ENCODE measurements at regions not wholly inside any gene's neighbourhood (a gene's known extent, or its start where the extent isn't known, plus 50 kb on each side); places are given as distances from the start of the nearest gene placed in this dataset.

GRCh38 chr1:112070677-112071076, 81.2 kb upstream of the KCND3 start:
- H3K9me2 ChIP-seq (ENCODE audit: insufficient read depth, low read length), result no peaks in the 10 kb centered on the region
- no peaks in the 10 kb centered on the region for H3K27me3 ChIP-seq (ENCODE audit: insufficient read depth, low read depth, low read length)
- H3F3A ChIP-seq (ENCODE audit: insufficient read depth, low read length, poor library complexity, severe bottlenecking), result no peaks in the 10 kb centered on the region
- no peak overlapping the region for H3K4me2 ChIP-seq (ENCODE audit: low read length)
- H4K20me1 ChIP-seq (ENCODE audit: insufficient read depth), result no peaks in the 10 kb centered on the region
- no peaks in the 10 kb centered on the region for H3K36me3 ChIP-seq (ENCODE audit: insufficient read depth, low read length)
- no peak overlapping the region for H3K4me3 ChIP-seq (ENCODE audit: low read length)
- TF ChIP-seq RAD21 (conservative IDR thresholded peaks at IDR 0.05) (no peak), CTCF (IDR thresholded peaks at IDR 0.05; ENCODE audit: poor library complexity, severe bottlenecking) (no peak), REST (IDR thresholded peaks at IDR 0.05; ENCODE audit: borderline replicate concordance) (no peak), EP300 (conservative IDR thresholded peaks at IDR 0.05; ENCODE audit: poor library complexity, severe bottlenecking) (no peak), EZH2 (IDR thresholded peaks at IDR 0.05; ENCODE audit: borderline replicate concordance, insufficient read depth, low read length, poor library complexity, severe bottlenecking) (no peak), SMC3 (conservative IDR thresholded peaks at IDR 0.05; ENCODE audit: poor library complexity) (no peak), TAF1 (IDR thresholded peaks at IDR 0.05; ENCODE audit: low read depth) (no peak), MXI1 (conservative IDR thresholded peaks at IDR 0.05; ENCODE audit: poor library complexity, severe bottlenecking) (no peak), POLR2AphosphoS5 (IDR thresholded peaks at IDR 0.05) (no peak)
- H3K9ac ChIP-seq (ENCODE audit: low read length), result no peak overlapping the region
- no peak overlapping the region for H3K27ac ChIP-seq (ENCODE audit: low read length)
- no peaks in the 10 kb centered on the region for H3K79me2 ChIP-seq (replicated peaks; ENCODE audit: insufficient read depth, low read length)
- no peaks in the 10 kb centered on the region for H3K9me3 ChIP-seq (ENCODE audit: low read length)
- H2AFZ ChIP-seq (ENCODE audit: low read depth, low read length), result no peak overlapping the region

- no peak overlapping the region for H2AFZ ChIP-seq (ENCODE audit: low read depth, low read length)
- H3K9me3 ChIP-seq (ENCODE audit: low read length), result no peaks in the 10 kb centered on the region
- no peaks in the 10 kb centered on the region for H3K36me3 ChIP-seq (ENCODE audit: insufficient read depth, low read length)
- H3F3A ChIP-seq (ENCODE audit: insufficient read depth, low read length, poor library complexity, severe bottlenecking), result no peaks in the 10 kb centered on the region
- H4K20me1 ChIP-seq (ENCODE audit: insufficient read depth), result no peaks in the 10 kb centered on the region
- no peaks in the 10 kb centered on the region for H3K79me2 ChIP-seq (replicated peaks; ENCODE audit: insufficient read depth, low read length)
- no peaks in the 10 kb centered on the region for H3K9me2 ChIP-seq (ENCODE audit: insufficient read depth, low read length)
- H3K4me2 ChIP-seq (ENCODE audit: low read length), result no peak overlapping the region
- no peak overlapping the region for H3K4me3 ChIP-seq (ENCODE audit: low read length)
- TF ChIP-seq CTCF (IDR thresholded peaks at IDR 0.05; ENCODE audit: poor library complexity, severe bottlenecking) (no peak), REST (IDR thresholded peaks at IDR 0.05; ENCODE audit: borderline replicate concordance) (no peak), EZH2 (IDR thresholded peaks at IDR 0.05; ENCODE audit: borderline replicate concordance, insufficient read depth, low read length, poor library complexity, severe bottlenecking) (no peak), SMC3 (conservative IDR thresholded peaks at IDR 0.05; ENCODE audit: poor library complexity) (no peak), EP300 (conservative IDR thresholded peaks at IDR 0.05; ENCODE audit: poor library complexity, severe bottlenecking) (no peak), RAD21 (conservative IDR thresholded peaks at IDR 0.05) (no peak), POLR2AphosphoS5 (IDR thresholded peaks at IDR 0.05) (no peak), TAF1 (IDR thresholded peaks at IDR 0.05; ENCODE audit: low read depth) (no peak), MXI1 (conservative IDR thresholded peaks at IDR 0.05; ENCODE audit: poor library complexity, severe bottlenecking) (no peak)
- H3K9ac ChIP-seq (ENCODE audit: low read length), result no peak overlapping the region
- H3K27ac ChIP-seq (ENCODE audit: low read length), result no peak overlapping the region
- no peaks in the 10 kb centered on the region for H3K27me3 ChIP-seq (ENCODE audit: insufficient read depth, low read depth, low read length)
Observed at GRCh38 chr1:112074711-112075110, 85.2 kb upstream of the KCND3 start.
